GM19455 (cell line): ENCODE measurements at regions not wholly inside any gene's neighbourhood (a gene's known extent, or its start where the extent isn't known, plus 50 kb on each side); places are given as distances from the start of the nearest gene placed in this dataset.
A peak's percentile ranks its signal among the peaks of the same experiment; 100 is the strongest.

Experiments used
- ATAC-seq: cut with Tn5 transposase; IDR thresholded peaks from one replicate; pipeline ENCODE4 v1.9.1; 2021; ENCODE audit not compliant: unreplicated experiment

DNA sequence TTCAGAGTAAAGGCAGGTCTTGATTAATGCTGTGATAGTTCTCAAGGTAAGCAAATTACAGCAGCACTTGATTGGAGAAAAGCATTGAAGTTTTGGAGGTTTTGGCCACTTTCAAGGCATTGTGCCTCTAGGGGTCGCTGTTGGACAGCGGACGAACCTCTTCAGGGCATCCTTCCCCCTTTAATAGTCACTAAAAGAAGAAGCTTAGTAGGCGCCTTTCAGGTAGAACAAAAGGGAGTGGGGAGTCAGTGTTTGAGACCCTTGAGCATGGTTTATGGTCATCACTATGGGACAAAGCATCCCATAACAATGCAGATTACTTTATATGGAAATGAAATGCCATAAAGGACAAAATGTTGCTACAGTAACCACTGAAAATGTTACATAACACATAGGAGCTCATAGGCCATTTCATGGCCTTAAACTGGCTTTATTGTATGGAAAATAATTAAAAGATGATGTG lies 199.5 kb upstream of the DCN start:
- peak; percentile 80 for ATAC-seq

GRCh38 chr12:91381309-91381804 lies 198.7 kb upstream of the DCN start:
- ATAC-seq = peak; percentile 57

DNA sequence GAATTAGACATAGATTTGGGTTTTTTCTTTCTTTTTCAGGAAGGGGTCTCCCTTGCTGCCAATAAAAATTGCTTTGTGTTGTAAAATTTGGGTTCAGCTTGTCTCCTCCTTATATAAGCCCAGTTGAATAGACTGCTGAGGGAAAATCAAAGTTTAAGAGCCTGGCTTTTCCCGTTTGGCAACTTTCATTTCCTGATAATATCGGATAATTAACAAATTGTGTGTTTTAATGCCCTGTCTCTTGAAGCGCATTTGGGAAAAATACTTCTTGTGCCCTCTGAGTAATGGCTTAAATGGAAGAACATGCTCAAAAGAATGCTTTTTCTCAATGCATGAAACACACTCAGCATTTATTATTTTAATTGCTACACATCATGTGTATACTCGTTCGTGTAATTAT lies 198.0 kb upstream of the DCN start:
- ATAC-seq = no peak

- ATAC-seq = no peak
These were observed 196.6 kb upstream of the DCN start for GRCh38 chr12:91379051-91379775.

- ATAC-seq = no peak
These were observed 194.8 kb upstream of the DCN start for GRCh38 chr12:91377436-91377835.

- no peak for ATAC-seq
These were observed 190.5 kb upstream of the DCN start for GRCh38 chr12:91373086-91373485.

DNA sequence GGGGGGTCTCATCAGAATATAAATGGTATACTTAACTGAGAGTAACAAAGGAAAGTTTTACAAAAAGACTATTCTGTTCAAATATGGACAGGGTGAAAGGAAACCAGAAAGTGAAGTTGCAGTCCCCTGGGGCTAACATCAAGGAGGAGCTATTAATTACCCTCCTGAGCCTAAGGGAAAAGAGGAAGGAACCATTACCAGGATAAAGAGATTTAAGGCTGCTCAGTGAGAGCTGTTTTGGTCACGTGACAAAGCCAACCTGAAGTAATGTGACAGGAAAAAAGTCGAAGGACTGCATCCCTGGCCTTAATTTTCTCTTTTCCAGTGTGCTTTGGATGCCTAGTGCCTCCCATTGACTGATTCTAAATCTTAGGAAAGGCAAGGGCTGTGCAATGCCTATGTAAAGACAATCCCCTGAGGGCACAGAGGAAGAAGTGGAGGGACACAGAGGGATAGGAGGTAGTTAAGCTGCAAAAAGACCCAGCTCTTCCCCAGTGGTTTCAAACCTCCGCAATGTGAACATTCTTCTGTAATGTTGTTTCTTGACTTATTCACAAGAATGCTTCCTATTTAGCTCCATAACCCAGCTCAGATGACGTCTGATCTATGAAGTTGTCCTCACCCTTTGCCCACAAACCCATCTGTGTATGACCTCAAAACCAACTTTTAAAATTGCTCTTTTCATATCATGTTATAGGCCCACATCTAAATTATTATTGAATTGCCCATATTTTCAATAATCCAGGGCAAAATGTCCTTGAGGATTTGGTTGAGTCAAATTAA lies 187.7 kb upstream of the DCN start:
- ATAC-seq = no peak

DNA sequence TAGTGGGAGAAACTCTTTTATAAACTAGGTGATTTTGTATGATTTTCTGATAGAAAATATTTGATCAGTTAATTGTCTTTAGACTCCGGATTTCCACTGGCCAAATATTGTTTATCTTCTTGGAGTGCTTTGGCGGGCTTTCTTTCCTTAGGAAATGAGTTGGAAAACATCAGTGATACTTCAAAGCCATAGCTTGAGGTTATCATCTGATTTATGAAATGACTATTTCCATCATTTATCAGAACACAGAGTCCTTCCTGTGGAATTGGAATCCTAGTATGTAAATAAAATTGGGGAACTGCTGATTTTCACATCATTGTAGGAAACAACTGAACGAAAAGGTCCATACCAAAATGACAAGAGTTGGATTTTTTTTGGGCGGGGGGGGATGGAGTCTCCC lies 186.0 kb upstream of the DCN start:
- no peak for ATAC-seq

DNA sequence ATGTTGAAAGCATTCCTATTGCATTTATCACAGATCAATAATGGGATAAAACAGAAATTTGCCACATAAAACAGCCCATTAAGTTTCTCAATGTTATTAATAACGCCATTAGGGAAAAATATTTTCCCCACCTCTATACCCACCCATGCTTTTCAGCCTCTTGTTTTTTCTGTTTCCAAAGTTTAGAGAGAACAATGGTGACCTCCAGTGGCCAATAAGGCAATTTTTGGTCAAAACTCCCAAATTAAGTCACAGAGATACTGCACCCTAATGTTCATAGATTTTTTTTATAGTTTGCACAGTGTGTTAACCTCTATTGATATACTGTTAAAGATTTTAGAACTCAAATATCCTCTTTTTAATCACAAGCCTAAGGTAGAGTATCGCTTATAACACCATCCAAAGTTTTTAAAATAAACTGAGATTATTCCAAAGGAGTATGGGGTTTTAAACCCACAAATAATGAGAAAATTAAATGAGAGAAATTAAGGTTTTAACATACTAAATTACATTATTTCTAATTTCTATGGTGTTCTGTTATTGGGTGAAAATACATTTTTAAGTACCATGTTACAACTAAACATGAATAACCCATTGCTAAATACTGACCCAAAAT lies 184.7 kb upstream of the DCN start:
- ATAC-seq = no peak

- no peak for ATAC-seq
These were observed 182.0 kb upstream of the DCN start for GRCh38 chr12:91364471-91365184.

DNA sequence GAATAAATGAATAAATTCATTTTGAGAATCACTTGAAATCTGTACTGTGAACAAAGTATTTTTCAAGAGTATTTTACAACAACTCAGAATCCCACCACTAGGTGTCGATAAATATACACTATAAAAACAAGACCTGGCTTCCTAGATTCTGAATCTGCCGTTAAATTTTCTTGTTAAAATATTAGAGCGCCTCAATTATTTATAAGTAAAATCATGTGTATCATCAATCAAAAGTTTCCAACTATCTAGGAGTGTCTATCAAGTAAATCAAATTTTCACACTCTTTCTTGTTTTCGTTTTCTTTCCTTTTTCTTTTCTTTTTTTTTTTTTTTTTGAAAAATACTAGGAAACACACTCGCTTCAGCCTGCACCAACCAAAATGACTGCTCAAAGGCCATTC lies 179.2 kb upstream of the DCN start:
- no peak for ATAC-seq

- no peak for ATAC-seq
These were observed 174.8 kb upstream of the DCN start for GRCh38 chr12:91357381-91357780.

DNA sequence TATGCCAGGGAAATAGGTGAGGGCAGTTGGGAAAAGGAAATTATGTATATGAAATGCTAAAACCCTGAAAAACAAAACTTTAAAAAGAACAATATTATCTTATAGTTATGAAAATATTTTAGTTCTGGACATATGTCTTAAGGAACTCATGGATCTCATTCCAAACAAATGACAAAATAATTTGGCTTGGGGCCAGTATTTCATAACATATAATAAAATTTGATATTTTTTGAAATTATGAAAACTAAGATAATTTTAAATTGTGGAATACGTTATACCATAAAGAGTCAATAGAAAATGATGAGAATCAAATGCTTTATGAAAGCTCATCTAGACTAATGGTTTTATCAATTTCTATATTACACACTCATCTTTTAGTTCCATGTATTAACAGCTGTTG lies 173.8 kb upstream of the DCN start:
- no peak for ATAC-seq

- peak; percentile 87 for ATAC-seq
These were observed 172.8 kb upstream of the DCN start for GRCh38 chr12:91355150-91356006.

DNA sequence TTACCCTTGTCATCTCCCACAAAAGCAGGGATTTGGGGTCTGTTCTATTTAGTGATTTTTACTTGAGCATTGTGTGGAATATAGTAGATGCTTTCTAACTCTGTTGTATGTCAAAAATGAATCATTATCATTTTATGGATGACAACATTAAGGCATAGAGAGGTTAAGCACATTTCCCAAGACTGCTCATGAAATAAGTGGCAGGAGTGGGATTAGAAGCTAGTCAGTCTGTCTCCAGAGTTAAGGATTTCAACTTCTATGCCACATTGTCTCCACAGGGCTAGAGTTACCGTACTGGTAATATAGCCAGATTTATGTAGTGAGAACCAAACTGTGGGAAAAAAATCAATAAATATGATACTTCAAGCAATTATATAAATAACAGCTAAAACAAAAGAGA lies 170.6 kb upstream of the DCN start:
- ATAC-seq = no peak

DNA sequence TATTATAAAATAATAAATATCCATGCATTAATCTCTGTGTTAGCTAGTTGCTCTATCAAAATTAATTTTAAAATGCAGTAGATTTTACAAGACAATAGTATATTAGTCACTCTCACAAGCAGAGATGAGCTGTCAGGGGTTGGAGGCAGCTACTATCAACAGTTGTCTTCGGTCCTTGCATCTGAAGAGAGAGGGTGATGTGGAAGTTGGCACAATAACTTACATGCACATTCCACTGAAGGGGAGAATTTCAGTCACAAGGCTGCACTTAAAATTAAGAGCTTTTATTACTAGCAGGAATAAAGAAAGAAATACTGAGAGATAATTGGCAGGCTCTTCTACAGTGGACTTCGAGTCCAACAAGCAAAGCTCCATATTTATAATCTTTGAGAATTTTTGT lies 166.9 kb upstream of the DCN start:
- no peak for ATAC-seq

DNA sequence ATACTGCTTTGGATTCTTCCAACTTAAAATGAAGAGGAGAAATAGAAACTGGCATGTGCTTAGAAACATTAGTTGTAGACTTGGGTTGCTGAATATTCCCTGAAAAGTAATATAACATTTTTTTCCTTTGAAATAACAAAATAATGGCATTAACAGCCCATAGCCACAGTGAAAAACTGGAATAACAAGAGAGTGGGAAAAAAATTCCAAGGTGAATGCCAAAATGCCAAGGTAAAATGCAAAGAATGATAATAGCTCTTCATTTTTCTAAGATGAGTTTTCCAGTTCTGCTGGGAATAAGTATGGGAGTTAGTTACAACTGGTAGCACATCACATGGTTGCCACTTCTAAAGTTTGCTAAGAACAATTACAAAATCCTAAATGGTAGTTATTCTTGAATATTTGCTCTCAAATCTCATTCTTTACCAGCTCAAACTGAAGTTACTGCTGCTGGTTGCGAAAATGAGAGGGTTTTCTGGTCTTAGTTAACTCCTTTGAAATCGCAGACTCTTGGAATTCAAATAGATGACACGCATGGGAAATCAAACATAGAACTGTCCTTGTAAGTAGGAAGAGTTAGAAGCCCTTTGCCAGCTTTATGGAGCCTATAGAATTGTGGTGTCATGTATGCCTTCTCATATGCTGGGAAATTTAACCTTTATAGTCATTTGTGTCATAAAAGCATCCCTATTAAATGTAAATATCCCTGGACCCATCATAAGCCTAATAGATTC lies 165.0 kb upstream of the DCN start:
- no peak for ATAC-seq

GRCh38 chr12:91346827-91347226 lies 164.2 kb upstream of the DCN start:
- no peak for ATAC-seq

GRCh38 chr12:91344408-91344807 lies 161.8 kb upstream of the DCN start:
- no peak for ATAC-seq

DNA sequence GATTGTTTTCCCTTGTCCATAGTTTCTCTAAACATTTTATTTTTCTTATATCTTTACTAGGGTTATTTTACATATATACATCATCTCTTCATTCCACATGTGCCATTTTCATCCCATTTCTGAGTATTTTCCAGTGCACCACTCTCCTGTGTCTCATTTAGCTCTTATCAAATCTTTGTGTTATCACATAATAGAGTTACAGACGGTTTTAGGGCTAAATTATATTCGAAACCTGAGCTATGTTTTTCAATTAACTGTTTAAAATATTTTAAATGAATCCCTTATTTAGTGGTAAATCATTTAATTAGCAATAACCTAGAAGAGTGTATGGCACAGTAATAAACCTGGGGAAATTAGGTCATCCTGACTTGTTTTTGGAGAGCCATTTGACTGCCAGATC lies 160.4 kb upstream of the DCN start:
- ATAC-seq = no peak
